ENCODE measurements at regions not wholly inside any gene's neighbourhood (a gene's known extent, or its start where the extent isn't known, plus 50 kb on each side); places are given as distances from the start of the nearest gene placed in this dataset.
"Not testable (repeated sequence)": the region's sequence is repeated elsewhere in the genome, so short reads cannot be mapped to it uniquely, and the experiment has no call there.

DNA sequence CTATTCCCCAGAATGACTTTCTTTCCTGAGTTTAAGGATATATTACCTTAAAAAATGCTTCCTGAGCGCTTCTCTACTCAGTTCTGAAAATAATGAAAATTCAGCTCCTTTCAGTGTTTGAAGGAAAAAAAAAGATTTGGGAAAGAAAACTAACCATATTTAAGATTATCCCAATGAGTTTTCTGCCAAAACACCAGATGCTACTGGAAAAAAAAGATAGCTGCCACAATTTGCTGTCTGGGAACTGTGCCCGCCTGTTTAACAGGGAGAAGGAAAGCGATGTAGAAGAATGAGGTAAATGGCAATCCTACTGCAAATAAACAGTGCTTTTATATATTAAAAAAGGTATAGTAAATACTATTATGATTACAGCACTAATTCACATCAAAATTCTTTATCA, 367.6 kb upstream of the PRICKLE1 start:
- DNase-seq, result no peak

GRCh38 chr12:42953021-42953420, 363.5 kb upstream of the PRICKLE1 start:
- no peak for DNase-seq

DNA sequence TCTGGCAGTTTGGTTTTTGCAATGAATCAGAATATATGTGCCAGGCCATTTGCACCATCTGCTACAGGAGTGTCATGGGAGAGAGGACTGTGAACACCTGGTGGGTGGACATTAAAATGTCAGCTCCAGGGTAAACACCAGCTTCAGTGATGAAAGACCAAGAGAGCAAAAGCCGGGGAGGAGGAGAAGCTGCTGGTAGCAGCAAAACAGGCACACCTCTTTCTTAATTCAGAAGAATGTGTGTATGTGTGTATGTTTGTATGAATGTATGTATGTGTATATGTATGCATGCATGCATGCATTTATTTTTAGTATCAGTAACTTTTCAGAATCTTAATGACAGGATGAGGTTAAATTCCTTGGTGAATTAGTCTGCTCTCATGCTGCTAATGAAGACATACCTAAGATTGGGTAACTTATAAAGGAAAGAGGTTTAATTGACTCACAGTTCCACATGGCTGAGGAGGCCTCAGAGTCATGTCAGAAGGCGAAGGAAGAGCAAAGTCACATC, 357.4 kb upstream of the PRICKLE1 start:
- DNase-seq, result no peak

- no peak for DNase-seq
These were observed 356.4 kb upstream of the PRICKLE1 start for GRCh38 chr12:42945927-42946326.

- DNase-seq, result no peak
These were observed 355.0 kb upstream of the PRICKLE1 start for GRCh38 chr12:42944516-42944915.

DNA sequence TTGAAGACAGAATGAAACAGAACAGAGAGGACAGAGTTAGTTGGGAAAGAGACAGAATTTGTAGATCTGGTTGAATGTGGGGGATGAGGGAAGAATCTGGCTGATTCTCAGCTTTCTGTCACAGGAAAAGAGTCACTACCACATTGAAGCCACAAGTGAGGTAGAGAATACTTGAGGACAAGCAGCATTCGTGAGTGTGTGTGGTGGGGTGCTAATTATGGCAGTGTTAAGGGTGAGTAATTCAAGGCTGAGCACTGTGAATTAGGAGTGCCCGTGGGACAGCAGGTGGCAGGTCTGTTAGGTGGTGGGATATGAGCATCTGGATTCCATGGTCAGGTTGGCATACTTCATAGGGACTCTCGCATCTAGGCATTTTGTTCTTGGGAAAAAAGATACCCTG, 347.4 kb upstream of the PRICKLE1 start:
- DNase-seq, result no peak

GRCh38 chr12:42936260-42936659, 346.7 kb upstream of the PRICKLE1 start:
- no peak for DNase-seq

GRCh38 chr12:42935756-42936155, 346.2 kb upstream of the PRICKLE1 start:
- no peak for DNase-seq

GRCh38 chr12:42935090-42935489, 345.5 kb upstream of the PRICKLE1 start:
- no peak for DNase-seq

DNA sequence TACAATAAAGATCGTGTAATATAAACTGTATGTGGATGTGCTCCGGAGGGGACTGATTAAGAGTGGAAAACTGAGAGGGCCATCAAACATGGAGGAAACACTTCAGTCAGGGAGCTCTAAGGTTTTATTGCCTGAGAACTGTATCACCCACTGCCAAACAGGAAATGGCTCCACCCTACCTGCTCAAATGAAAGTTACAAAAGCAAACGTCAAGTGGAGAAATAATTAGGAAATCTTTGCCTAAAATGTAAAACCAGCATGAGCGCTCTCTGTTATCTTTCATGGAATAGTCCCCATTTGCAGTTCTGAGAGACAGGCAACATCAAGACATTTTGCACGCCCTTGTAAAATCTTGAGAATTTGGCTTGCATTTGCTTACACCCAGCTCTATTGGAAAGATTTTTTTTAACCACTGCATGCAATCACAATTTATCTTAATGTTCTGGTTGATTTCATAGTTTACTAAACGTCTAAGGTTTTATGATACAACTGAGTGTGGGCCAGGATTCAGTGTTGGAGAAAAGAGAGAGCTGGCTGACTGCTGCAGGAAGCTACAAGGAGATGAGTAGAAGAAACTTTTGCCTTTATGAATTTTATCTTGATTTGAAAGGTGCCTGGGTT, 344.0 kb upstream of the PRICKLE1 start:
- DNase-seq, result no peak

- DNase-seq, result no peak
These were observed 343.4 kb upstream of the PRICKLE1 start for GRCh38 chr12:42932936-42933335.

DNA sequence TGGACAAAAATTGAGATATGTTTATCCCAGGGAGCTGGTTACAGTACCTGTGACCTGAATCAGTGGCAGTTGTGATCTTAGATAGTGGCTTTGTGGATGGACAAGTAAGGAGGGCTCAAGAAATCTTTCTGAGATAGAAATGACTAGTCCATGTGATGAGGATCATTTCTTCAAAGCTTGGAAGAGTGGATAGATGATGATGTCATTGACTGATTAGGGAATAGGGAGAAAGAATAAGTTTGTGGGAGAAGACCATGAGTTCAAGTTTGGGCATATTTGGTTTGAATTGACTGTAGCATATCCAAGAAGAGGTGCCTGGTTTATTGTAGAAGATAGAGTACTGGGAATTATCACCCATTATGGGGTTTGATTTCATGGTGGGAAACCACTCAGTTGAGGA, 336.7 kb upstream of the PRICKLE1 start:
- no peak for DNase-seq

- no peak for DNase-seq
These were observed 334.9 kb upstream of the PRICKLE1 start for GRCh38 chr12:42924482-42924881.

DNA sequence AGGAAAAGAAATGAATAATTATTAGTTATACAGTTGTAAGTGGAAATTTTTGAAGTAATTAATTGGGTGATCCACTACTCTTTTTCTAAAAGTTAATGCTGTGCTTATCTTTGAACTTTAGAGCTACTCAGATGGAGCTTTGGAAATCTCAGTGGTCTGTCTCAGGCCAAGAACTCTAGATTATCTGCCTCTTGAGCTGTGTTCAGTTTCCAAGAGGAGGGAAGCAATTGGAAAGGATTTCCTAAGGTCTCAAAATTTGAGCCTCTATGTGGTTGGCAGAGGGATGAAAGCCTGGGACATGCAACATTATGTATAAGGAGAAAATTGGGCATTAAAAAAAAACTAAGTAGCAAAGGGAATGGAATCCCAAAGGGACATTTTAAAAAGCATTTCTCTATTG, 334.0 kb upstream of the PRICKLE1 start:
- DNase-seq, result no peak

- DNase-seq, result no peak
These were observed 333.6 kb upstream of the PRICKLE1 start for GRCh38 chr12:42923156-42923555.

DNA sequence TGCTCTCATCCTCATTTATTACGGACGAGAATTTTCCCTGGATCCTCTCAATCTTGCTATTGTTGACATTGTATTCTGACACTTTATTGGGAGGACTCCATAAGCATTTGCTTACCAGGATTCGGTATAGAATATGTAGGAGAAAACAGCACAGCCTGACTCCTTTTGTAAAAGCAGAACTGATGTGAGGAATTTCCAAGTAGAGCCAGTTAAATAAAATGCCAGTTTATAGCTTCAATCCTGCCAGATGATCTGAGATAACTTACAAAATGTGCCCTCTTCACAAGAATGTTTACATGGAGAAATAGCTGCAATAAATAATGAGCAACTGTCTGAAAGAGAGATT, 332.9 kb upstream of the PRICKLE1 start:
- no peak for DNase-seq

DNA sequence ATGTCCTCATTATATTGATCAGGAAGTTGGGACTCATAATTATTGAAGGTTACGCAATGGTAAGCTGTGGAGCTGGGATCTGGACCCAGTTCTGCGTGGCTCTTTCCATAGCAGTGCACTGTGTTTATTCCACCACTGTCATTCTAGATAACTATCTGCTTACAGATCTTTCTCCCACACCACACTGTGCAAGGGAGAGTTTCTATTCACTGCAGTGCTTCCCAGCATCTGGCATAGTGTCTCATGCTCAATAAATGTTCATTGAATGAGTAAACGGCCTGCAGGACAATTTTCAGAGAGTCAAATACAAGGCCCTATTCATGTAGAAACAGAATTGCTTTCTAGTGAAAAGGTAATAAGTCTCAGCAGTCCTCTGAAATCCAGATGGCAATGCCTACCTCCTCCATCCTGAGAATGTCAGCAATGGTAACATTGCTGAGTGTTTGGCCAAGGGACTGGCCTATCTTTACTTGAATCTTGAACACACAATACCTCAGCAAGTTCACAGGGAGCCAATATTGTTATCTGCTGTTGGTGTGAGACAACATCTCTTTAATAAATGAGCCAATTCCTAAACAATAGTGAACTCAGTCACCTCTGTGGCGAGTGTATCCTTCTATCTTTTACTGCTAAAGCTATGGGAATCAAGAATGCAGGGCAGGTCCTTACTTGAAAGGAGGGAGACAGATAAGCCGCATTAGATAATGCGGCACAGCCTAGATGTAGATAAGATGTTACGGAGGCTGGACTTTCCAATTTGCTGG, 332.4 kb upstream of the PRICKLE1 start:
- no peak for DNase-seq

DNA sequence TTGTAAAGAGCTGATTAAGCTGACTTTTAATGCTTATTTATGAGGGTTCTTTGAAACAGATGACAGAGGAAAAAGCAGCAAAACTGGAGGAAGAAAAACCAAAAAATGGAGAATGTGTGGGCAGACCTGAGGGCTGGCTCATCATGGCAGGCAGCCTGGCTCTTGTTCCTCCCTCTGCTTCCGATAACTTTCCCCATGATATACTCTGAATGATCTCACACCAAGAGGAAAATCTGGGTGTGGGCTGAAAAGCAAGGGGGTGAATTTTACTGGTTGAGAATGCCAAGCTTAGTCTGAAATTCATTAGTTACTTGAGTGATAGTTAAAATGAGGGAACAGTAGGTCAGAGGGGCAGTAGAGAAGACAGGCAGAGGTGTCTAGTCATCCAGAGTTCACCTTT, 330.1 kb upstream of the PRICKLE1 start:
- no peak for DNase-seq

DNA sequence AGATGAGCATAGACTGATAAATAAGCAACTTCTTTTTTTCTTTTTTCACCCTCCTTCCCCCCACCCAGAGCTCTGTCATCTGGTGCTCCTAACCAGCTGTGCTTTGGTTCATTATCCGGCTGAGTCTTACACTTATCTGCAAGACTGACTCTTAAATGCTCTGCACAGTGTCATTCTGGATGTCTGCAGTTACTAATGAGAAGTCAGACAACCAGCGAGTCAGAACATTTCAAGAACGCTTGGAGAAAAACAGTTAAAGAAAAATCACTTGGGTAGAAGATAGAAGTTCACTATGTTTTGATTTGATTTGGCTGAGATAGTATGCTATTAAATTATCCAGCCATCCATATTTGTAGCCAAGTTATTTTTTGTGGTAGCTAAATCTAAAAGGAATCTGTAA, 328.9 kb upstream of the PRICKLE1 start:
- no peak for DNase-seq

- DNase-seq, result no peak
These were observed 326.6 kb upstream of the PRICKLE1 start for GRCh38 chr12:42916143-42916542.

GRCh38 chr12:42915426-42915825, 325.9 kb upstream of the PRICKLE1 start:
- no peak for DNase-seq

DNA sequence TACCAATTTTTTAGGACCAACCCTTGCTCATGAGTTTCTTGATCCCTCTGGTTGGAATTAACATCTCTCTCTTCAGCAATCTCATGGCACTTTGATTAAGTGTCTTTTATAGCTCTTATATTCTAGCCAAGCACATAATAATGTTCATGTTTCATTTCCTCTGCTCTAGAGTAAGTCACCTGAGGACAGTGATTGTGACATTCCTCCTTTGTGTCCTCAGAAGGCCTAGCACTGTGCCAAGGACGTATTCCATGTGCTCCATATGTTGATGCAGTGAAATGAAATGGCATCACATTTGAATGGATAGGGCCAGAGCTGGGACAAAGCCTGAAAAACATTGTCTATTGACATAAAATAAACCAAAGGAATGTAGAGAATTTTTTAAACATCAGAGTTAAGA, 322.8 kb upstream of the PRICKLE1 start:
- DNase-seq, result no peak

DNA sequence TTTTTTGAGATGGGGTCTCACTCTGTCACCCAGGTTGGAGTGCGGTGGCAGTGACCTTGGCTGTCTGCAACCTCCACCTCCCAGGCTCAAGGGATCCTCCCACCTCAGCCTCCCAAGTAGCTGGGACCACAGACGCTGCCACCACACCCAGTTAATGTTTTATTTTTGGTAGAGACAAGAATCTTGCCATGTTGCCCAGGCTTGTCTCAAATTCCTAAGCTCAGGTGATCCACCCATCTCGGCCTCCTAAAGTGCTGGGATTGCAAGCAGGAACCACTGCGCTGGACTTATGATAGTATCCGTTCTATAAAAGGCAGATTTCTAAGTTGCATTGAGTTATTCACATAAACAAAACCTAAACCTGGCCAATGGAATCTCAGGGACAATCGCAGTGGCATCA, 321.1 kb upstream of the PRICKLE1 start:
- DNase-seq, result no peak

DNA sequence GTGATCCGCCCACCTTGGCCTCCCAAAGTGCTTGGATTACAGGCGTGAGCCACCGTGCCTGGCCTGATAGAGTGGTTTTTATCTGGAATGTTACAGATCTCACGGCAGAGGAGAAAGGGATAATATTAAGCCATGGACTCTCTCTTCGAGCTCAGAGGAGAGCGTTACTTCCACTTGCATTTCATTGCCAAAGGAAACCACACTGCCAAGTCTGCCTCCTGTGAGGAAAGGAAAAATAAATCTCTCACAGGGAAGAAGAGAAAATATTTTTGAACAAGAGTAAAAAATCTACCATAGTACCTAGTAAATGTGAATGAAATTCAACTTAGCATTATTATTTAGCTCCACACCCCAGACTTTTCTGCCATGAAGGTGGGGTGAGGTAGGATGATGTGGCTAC, 319.2 kb upstream of the PRICKLE1 start:
- no peak for DNase-seq

DNA sequence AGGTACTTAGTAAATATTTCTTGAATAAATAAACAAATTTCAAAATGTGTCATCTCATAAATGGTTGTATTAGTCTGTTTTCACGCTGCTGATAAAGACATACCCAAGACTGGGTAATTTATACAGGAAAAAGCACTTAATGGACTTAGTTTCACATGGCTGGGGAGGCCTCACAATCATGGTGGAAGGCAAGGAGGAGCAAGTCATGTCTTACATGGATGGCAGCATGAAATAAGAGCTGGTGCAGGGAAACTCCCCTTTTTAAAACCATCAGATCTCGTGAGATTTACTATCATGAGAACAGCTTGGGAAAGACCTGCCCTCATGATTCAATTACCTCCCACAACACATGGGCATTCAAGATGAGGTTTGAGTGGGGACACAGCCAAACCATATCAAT, 317.3 kb upstream of the PRICKLE1 start:
- DNase-seq, result not testable (repeated sequence)

All from amniotic stem cell (primary cell).